NCI-H1694 treated with DMSO at 0.1 percent for 48 hours (cell line): ENCODE measurements at regions not wholly inside any gene's neighbourhood (a gene's known extent, or its start where the extent isn't known, plus 50 kb on each side); places are given as distances from the start of the nearest gene placed in this dataset.
"Not testable (repeated sequence)": the region's sequence is repeated elsewhere in the genome, so short reads cannot be mapped to it uniquely, and the experiment has no call there.

Experiments
- DNase-seq: peaks from one replicate; lab custom pipeline; 2025; lab: John Stamatoyannopoulos, UW

DNA sequence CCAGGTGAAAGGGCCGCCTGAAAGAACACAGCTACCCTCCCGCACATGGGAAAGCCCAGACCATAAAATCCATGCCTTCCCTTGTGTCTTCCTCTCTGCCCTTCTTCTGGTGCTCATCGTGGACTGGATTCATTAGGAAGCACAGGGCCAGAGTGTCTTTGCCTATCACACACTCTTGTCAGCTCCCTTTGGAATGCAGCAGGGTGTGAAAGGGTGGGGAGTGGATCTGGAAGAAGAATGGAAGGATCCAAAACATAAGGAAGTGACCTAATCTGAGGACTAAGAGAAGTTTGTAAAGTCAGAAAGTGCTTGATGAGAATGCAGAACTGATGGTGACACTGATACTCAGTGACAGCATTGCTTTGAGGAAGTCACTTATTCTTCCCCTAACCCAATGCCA is 1147.3 kb upstream of the GOT2 start:
- DNase-seq: no peak

DNA sequence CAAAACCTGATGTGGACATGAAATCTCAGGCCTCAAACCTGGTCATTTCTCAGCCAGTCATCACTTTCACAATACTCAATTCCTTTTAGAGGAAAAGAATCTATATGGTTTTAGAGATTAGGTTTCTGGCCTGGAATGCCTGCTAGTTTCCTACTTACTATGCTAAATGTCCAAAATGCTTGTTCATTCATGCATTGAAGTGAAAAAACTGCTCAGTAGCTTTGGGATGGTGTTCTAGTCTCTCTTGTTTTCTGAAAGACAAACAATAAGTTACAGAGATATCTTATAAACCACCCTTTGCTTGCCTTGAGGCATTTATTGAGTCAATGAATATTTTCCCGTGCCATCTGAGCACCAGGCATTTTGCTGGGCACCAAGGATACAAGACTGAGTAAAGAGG is 1146.5 kb upstream of the GOT2 start:
- no peak for DNase-seq

DNA sequence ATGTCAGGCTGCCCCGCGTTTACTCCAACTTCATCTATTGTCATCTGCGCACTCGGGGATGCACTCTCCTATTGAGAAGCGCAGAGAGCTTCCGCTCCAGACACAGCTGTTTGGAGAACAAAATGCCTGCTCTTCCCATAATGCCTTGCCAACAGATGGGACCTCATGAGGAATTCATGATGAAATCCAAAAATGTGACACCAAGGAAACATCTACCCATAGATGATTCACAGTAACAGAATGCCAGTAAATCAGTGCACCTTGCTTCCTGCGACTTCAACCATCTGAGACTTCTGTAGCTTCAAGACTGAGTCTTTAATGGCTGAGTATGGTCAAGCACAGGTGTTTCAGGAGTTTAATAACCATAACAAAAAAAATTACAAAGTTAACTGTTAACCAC is 1144.9 kb upstream of the GOT2 start:
- no peak for DNase-seq

DNA sequence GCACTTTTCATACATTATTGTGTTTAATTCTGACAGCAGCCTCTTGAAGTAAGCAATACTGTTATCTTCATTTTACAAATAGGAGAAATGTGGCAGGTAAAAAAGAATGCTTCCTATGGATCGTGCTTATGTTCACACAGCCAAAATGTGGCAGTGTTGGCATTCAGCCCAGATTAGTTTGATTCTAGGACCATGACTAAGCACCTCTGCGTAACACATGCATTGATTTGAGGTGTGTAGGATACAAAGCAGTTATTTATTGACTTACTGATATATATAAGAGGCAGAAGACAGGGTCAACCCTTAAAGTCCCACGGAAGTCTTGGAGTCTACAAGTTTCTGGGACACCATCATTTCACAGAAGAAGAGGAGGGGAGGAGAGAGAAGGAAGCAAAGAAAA is 1144.4 kb upstream of the GOT2 start:
- no peak for DNase-seq

DNA sequence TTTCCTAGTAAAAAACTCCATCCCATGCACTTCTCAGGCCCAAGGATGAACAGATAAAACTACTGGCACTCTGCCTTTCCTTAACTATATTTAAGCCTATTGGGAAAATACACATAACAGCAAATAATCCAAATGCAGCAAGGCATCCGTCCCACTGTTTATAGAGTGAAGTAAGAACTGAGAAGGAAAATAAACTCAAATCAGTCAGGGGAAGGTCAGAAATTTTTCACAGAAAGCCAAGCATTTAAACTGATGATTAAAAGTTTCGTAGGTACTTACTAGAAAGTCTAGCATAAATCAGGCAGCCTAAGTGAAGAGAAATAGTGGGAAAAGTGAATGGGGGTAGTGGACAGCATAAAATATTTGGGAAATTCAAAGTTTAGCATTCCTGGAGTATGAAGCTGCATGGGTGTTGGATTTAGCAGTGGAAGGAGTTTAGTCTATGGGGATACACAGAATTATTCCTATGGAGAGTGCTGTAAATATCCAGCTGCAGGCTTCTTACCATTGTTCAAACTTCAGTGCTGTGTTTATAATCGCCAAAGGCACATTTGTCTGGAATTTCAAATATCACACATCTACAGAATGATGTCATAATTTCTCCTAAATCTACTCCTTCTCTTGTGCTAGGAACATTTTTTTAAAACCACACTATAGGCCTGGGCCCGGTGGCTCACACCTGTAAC is 1131.0 kb upstream of the GOT2 start:
- no peak for DNase-seq

DNA sequence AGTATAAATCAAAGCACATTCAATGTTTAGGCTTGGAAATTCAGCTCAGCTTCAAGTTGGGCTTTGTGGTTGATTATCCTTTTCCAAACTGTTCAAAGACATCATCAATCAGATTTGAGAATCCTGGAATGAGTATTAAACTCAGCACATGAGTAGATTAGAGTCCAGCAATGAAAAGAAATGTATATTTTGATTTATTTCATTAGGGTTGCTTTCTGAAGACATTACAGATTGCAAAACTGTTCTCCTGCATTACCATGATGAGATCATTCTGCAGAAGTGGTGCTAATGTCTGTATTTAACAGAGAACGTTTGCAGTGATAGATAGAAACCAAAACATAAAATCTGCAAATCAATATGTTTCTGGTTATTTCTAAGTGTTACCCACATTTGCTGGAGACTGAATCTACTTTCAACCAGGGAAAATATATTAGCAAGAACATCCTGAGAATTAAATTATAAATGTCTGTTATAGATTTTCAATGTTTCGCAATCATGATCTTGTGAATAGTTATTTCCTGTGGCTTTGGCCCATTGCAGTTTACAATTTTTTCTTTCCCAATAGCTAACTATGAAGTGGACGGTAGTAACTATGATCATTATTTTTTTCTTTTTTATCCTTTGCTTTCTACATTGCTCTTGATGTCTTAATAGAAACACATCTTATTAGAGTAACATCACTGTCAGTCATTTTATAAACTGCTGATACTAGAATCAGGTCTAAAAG is 1125.7 kb upstream of the GOT2 start:
- DNase-seq: no peak

DNA sequence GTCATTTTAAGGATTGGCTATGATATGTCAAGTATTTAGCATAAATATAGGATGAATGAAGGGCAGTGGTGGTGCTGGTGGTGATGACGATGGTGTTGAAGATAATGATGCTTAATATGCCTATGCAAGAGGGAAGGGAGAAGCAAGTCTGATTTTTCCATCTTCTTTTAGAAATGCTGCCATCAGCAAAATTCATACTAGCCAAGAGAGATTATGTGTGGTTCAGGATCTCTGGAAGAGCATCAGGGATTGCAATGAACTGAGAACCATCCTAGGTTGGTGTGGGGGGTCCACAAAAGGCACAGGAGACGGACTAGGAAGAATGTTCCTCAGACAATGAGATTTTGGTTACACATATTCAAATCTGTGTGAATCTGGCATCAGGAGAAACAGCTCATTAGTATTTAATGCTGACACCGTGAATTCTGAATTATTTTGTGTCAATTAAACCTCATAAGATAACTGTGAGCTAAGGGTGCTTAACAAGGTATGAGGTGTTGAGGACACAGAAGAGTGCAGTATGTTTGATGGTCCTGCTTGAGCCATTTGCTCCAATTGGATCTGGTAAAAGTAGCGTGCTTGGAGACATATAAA is 1120.8 kb upstream of the GOT2 start:
- DNase-seq: no peak

DNA sequence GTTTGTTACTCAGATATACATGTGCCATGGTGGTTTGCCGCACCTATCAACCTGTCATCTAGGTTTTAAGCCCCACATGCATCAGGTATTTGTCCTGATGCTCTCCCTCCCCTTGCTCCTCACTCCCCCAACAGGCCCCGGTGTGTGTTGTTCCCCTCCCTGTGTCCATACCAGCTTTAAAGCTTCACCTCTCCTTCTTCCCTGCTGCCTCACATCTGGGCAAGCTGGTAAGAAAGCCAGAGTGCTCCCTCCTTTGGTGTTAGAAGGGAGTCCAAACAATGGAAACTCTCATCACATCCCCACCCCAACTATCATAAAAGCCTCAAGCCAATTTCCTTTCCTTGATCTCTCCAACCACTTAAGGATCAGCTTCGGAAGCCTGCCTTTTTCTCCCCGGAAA is 1115.6 kb upstream of the GOT2 start:
- DNase-seq: no peak

DNA sequence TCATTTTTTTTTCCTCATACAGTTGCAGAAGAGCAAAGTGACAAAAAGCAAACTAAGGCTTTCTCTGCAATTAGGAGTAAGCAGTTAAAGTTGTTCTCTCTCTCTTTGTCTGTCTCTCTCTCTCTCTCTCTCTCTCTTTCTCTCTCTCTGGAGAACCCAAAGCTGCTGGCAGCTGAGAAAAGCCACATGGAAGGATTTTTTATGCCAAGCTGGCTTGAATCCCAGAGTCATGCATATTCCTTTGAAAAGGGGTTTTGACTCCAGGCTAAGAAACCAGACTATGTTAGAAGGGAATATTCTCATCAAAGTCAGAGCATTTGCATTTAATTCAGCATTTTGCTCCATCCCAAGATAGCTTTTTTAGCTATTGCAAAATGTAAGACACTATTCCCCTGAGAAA is 1114.2 kb upstream of the GOT2 start:
- DNase-seq: no peak

DNA sequence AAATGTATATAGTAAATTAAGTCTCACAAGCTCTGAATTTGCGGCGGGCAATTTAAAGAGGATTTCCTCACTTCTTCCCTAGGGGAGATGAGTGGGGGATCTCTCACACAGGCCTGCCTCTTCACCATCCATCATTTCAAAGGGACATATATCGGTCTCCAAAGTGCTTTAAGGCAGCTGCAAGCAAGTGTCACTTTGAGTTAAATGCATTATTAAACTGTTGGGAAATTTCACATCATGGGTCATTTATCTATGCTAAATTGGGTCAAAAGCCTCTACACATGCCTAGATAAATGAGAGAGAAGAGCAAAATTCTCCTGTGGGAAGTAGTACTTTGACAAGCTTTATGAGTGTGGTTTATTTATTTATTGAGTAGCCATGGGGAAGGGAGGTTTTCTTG is 1106.1 kb upstream of the GOT2 start:
- no peak for DNase-seq

DNA sequence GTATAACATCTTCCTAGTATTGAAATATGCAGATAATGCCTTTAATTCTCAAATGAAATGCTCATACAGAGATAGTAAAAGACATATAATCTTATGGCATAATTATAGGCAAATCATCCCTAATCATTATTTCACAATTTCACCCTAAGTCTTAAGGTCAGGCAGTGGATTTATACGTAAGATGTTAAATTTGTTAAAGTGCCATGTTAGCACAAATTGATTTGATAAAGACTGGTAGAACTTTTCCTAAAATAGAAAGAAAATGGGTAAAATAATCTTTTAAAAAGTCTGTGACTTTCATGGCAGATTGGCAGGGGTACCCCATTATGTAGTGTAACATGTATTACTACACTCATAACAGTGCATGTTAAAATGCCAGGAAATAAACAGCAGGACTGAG is 1092.7 kb upstream of the GOT2 start:
- no peak for DNase-seq

DNA sequence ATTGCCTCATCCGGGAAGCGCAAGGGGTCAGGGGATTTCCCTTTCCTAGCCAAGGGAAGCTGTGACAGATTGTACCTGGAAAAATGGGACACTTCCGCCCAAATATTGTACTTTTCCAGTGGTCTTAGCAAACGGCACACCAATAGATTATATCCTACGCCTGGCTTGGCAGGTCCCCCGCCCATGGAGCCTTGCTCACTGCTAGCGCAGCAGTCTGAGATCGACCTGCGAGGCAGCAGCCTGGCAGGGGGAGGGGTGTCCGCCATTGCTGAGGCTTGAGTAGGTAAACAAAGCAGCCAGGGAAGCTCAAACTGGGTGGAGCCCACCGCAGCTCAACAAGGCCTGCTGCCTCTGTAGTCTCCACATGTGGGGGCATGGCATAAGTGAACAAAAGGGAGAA is 1075.4 kb upstream of the GOT2 start:
- not testable (repeated sequence) for DNase-seq

DNA sequence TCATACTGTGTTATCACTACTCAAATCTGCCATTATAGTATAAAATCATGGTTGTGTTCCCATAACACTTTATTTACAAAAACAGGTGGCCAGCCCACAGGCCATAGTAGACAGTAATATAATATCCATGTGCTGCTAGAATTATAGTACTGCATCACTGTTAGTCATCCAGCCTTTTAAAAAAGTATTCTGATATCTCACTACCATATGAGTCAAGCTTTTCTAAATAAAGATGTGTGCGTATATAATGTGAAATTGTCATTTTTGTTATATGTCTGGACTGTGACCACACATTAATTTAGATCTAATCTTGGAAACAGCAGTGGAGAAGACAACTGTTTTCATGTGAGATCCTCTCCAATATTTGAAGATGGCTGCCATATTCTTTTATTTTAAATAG is 1049.1 kb upstream of the GOT2 start:
- no peak for DNase-seq

DNA sequence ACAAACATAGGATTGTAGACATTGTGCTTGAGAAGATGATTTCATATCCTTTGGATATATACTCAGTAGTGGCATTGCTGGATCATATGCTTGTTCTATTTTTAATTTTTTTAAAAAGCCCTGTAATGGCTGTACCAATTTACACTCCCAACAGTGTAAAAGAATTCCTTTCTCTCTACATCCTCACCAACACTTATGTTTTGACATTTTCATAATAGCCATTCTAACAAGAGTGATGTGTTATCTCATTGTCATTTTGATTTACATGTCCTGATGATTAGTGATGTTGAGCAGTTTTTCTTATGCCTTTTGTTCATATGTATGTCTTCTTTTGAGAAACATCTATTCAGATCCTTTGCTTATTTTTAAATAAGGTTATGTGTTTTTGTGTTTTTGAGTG is 1039.2 kb upstream of the GOT2 start:
- DNase-seq: no peak

DNA sequence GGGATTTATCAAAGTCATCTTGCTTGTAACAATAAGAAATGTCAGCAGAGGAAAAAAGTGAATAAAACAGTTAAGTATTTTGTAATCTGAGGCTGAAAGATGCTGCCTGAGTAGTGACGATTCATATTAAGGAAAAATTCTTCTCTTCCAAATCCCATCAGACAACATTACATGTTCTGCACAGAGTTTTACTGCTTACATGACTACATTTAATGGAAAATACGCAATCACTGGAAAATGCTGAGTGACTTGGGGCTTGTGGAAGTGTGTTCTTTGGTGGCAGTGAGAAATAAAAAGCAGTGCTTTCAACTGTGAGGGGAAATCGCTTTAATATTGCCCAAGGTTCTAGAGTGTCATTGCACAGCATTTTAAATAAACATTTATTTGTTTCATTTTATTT is 1025.2 kb upstream of the GOT2 start:
- DNase-seq: no peak

DNA sequence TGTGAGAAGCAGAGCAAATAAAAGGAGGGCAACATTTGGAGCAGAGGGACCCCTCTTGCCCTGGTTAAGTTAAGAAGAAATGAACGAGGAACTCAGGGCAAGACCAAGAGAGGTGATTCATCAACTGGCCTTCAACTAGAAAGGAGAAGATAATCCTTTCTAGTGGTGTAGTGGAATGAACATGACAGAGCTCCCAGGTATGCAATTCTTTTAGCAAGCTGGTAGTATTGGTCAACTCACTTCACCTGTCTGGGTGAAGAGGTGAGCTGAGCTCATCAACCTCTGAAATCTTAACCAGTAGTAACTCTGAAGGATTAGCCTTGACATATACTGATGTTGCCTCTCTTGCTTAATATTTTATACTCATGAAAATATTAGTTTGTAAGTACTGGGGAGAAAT is 1024.7 kb upstream of the GOT2 start:
- DNase-seq: no peak

DNA sequence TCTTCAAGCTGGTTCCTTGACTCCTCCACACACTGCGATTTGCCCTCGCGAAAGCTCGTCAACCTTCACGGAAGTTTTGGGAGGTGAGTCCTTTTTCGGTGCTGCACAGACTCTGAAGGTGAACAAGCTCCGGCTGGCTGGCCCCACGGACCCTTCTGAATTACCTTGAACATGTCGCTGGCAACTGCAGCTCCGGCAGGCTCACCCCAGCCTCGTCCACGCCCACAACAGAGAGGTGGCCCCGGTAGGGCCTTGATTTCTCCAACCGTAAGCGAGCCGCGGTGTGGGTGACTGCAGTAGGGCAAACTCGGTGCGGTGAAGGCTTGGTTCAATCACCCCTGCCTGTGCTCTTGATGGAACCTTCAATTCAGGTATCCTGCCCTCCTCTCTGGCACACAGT is 1020.7 kb upstream of the GOT2 start:
- no peak for DNase-seq

DNA sequence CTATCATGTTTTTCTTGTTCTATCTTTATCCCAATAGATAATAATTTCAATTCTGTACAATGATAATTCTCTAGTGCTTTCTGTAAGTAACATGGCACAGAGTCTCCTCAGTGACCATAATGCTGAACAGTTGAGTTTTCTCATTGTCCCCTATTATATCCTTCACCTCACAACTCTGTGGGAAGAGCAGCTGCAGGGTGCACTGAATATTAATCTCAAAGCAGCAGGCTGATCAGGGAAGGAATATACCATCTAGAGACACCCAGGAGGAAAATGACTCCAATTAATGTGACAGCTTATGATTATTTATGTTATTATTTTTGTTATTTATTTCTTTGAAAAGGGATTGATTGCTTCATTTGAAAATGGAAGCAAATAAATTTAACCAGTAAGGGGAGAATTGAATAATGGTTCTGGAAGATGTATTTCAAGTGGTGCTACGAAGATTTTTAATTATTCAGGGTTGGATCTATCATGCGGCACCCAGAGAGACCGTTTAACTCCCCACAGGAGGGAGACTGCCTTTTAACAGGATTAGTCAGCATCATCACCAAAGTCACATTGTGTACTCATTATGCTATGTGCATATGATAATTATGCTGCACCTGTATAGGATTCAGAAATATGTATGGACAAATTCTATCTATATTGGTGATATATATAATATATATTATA is 1015.7 kb upstream of the GOT2 start:
- DNase-seq: no peak

DNA sequence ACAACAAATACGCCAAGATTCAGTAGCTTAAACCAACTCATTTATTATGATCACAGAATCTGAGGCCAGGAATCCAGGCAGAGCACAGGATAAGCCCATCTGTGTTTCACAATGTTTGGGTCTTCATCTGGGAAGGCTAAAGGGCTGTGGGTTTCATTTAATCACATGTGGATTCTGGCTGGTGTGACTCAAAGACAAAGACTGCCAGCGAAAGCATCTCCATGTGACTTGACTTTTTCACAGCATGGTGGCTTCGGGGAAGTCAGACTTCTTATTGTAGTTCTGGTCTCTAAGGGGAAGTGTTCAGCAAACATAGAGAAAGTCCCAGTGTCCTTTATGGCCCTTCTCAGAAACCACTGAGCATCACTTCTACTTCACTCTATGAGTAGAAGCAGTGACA is 1014.4 kb upstream of the GOT2 start:
- DNase-seq: no peak

DNA sequence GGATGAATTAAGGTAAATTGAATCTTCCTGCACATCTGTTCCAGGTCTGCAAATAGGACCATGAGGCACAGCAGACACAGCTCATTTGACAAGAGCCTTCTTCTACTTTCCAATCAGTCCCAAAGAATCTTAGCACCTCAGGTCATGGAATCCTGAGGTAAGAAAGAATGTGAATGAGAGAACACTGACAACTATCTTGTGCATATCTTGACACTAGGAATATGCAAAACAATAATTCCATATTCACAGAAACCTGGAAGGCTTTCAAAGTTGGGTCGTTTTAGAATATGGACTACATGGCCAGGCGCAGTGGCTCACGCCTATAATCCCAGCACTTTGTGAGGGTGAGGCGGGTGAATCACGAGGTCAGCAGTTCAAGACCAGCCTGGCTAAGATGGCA is 1009.4 kb upstream of the GOT2 start:
- DNase-seq: no peak

DNA sequence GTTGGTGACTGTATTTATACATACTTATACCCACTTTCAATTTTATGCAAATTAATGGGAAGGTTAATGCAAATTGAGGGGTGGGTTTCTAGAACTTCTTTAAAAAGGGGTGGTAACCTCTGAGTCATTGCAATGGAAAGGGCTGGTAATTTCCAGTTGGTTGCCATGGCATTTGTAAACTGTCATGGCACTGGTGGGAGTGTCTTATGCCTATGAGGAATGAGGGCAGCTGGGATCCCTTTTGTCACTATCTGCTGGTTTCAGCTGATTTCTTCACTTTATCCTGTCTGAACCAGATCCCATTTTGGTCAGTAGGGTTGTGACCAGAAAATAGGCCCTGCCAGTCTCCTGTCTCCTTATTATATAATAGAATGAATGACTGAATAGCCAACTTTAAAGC is 1006.7 kb upstream of the GOT2 start:
- DNase-seq: no peak

DNA sequence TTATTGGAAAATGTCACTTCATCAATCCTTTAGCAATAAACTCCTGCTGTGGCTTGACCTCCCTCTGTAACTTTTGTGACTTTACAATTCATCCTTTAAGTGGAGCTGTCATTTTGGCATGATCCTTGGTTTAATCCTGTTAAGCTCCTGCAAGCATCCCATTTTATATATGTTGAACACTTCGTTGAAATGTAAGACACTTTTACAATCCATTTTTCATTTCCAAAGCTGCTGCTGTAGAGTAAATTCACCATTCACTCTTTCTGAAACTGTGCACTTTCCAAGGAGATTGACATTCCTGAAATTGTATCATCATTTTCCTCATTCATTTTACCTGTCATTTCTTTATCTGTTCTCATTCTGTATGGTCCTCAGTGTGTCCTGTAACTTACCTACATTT is 1003.2 kb upstream of the GOT2 start:
- no peak for DNase-seq

DNA sequence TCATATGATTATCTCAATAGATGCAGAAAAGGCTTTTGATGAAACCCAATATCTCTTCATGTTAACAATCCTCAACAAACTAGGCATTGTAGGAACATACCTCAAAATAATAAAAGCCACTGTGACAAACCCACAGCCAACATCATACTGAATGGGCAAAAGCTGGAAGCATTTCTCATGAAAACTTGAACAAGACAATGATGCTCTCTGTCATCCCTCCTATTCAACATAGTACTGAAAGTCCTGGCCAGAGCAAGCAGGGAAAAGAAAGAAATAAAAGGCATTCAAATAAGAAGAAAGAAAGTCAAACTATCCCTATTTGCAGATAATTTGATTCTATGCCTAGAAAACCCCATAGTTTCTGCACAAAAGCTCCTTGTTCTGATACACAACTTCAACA is 999.2 kb upstream of the GOT2 start:
- DNase-seq: no peak
